Caco-2 (cell line): ENCODE measurements at regions not wholly inside any gene's neighbourhood (a gene's known extent, or its start where the extent isn't known, plus 50 kb on each side); places are given as distances from the start of the nearest gene placed in this dataset.

Experiments
- BruUV-seq: library from RNA; stranded (reverse); fragments of 400-500 nt; replicated peaks from 2 replicates; lab custom pipeline; 2021; lab: Mats Ljungman, UMichigan
- CTCF ChIA-PET: fragments of 300-600 bp; sonication (Branson Sonifier 250); formaldehyde crosslinking; loops from one replicate; lab custom pipeline; 2022; ENCODE audit warnings: antibody characterized with exemption; lab: Charles Lee
- POLR2A ChIA-PET: fragments of 300-600 bp; sonication (Branson Sonifier 250); formaldehyde crosslinking; loops from one replicate; lab custom pipeline; 2022; ENCODE audit warnings: antibody characterized with exemption; lab: Charles Lee
- DNase-seq, 2 experiments: peaks; one replicate each; pipeline versions ENCODE4 v3.0.0 to v3.0.0-alpha.2; 2020 to 2022
- H3K27me3 ChIP-seq: replicated peaks from 2 replicates; pipeline ENCODE4 v1.6.0; 2011; ENCODE audit warnings: low read length; ENCODE audit not compliant: control insufficient read depth, insufficient read depth
- H3K36me3 ChIP-seq: 2 replicates; pipeline ENCODE4 v1.5.1; 2011; ENCODE audit warnings: low read length; ENCODE audit not compliant: control insufficient read depth, insufficient read depth
- H3K4me1 ChIP-seq: fragments of 250-450 bp; sonication (Bioruptor Pico); 2 replicates; pipeline ENCODE4 v1.5.1; 2020; ENCODE audit warnings: mild to moderate bottlenecking
- H3K4me3 ChIP-seq: 2 replicates; pipeline ENCODE4 v1.5.1; 2011; ENCODE audit warnings: low read depth, mild to moderate bottlenecking, control low read depth, low read length
- H3K9me3 ChIP-seq: fragments of 250-450 bp; sonication (Bioruptor Pico); 2 replicates; pipeline ENCODE4 v1.5.1; 2020; ENCODE audit warnings: mild to moderate bottlenecking, moderate library complexity
- H3K27ac Mint-ChIP-seq: one replicate; pipeline ENCODE4 v1.8.0; 2022; ENCODE audit warnings: mixed read lengths; ENCODE audit not compliant: unreplicated experiment
- H3K27me3 Mint-ChIP-seq: one replicate; pipeline ENCODE4 v1.8.0; 2022; ENCODE audit warnings: mixed read lengths; ENCODE audit not compliant: insufficient read depth, unreplicated experiment
- H3K36me3 Mint-ChIP-seq: one replicate; pipeline ENCODE4 v1.8.0; 2022; ENCODE audit warnings: mild to moderate bottlenecking, mixed read lengths; ENCODE audit not compliant: insufficient read depth, unreplicated experiment
- H3K4me1 Mint-ChIP-seq: one replicate; pipeline ENCODE4 v1.8.0; 2022; ENCODE audit warnings: low read depth, mixed read lengths; ENCODE audit not compliant: unreplicated experiment
- H3K4me3 Mint-ChIP-seq: one replicate; pipeline ENCODE4 v1.8.0; 2022; ENCODE audit warnings: mild to moderate bottlenecking, moderate library complexity, mixed read lengths; ENCODE audit not compliant: unreplicated experiment
- H3K9me3 Mint-ChIP-seq: one replicate; pipeline ENCODE4 v1.8.0; 2022; ENCODE audit warnings: mixed read lengths; ENCODE audit not compliant: unreplicated experiment
- CTCF ChIP-seq, 2 experiments: fragments of 200-600 bp in 1 of 2; IDR thresholded peaks; 1 replicate in 1 of 2; 2 replicates in 1 of 2; pipeline versions ENCODE4 v1.5.1 to v1.8.0; 2011 to 2022; ENCODE audit warnings: antibody characterized with exemption in 1 of 2, control low read depth in 1 of 2, inconsistent platforms in 1 of 2, low read depth in 1 of 2, low read length in 1 of 2, mild to moderate bottlenecking in 1 of 2, moderate library complexity in 1 of 2; ENCODE audit not compliant: insufficient read depth in 1 of 2, severe bottlenecking in 1 of 2, unreplicated experiment in 1 of 2
- intact Hi-C: fragments of 100-400 bp; cut with micrococcal nuclease; formaldehyde crosslinking; loops from one replicate; pipeline ENCODE4 v1.10.0; 2022; ENCODE audit not compliant: unreplicated experiment

- BruUV-seq, result no TSS peak
- no peaks in the 10 kb centered on the region for H3K36me3 Mint-ChIP-seq
- intact Hi-C loops, result loop anchor here (1.0 to 10.0 kb wide), 5 partner anchors 69 to 353 kb away; no protein-coding TSS in a partner anchor
- H3K4me1 Mint-ChIP-seq, result no peaks in the 10 kb centered on the region
- peaks cover 6% of the 10 kb centered on the region for H3K9me3 Mint-ChIP-seq
- Histone ChIP-seq H3K4me1 (no peaks in the 10 kb centered on the region), H3K9me3 (no peaks in the 10 kb centered on the region), H3K4me3 (no peak overlapping the region), H3K27me3 (no peaks in the 10 kb centered on the region), H3K36me3 (no peaks in the 10 kb centered on the region)
- CTCF ChIA-PET, result interaction anchor here (0.6 to 1.5 kb wide), 4 partner anchors 11 to 538 kb away, joined by 3 to 8 read pairs (median 4); no protein-coding TSS in a partner anchor
- TF ChIP-seq CTCF (IDR thresholded peaks at IDR 0.05; ENCODE audit: insufficient read depth in 1 of 2, low read depth in 1 of 2, low read length in 1 of 2, severe bottlenecking in 1 of 2, unreplicated experiment in 1 of 2), result peak; percentile 70 to 79
- no peaks in the 10 kb centered on the region for H3K27me3 Mint-ChIP-seq
- POLR2A ChIA-PET, result no interaction called here
- no peak overlapping the region for H3K4me3 Mint-ChIP-seq
- DNase-seq, result peak; percentile 69 to 78
- H3K27ac Mint-ChIP-seq, result no peak overlapping the region
These were observed 411.5 kb upstream of the ZMIZ1 start for GRCh38 chr10:78657163-78657861.

GRCh38 chr10:78657862-78658165 lies 411.0 kb upstream of the ZMIZ1 start:
- H3K27me3 Mint-ChIP-seq, result no peaks in the 10 kb centered on the region
- no peaks in the 10 kb centered on the region for H3K4me1 ChIP-seq
- H3K36me3 Mint-ChIP-seq, result no peaks in the 10 kb centered on the region
- ChIA-PET POLR2A (no interaction called here), CTCF (interaction anchor here (0.6 to 1.5 kb wide), 4 partner anchors 11 to 538 kb away, joined by 3 to 8 read pairs (median 4); no protein-coding TSS in a partner anchor)
- TF ChIP-seq CTCF (IDR thresholded peaks at IDR 0.05; ENCODE audit: insufficient read depth in 1 of 2, low read depth in 1 of 2, low read length in 1 of 2, severe bottlenecking in 1 of 2, unreplicated experiment in 1 of 2), result no peak
- no peak overlapping the region for H3K4me3 ChIP-seq
- H3K27me3 ChIP-seq, result no peaks in the 10 kb centered on the region
- H3K27ac Mint-ChIP-seq, result no peak overlapping the region
- H3K36me3 ChIP-seq, result no peaks in the 10 kb centered on the region
- no peak overlapping the region for H3K4me3 Mint-ChIP-seq
- no TSS peak for BruUV-seq
- H3K9me3 Mint-ChIP-seq, result peaks cover 6% of the 10 kb centered on the region
- DNase-seq, result no peak
- H3K4me1 Mint-ChIP-seq, result no peaks in the 10 kb centered on the region
- intact Hi-C loops, result loop anchor here (1.0 to 10.0 kb wide), 5 partner anchors 69 to 353 kb away; no protein-coding TSS in a partner anchor
- no peaks in the 10 kb centered on the region for H3K9me3 ChIP-seq

GRCh38 chr10:78658645-78659597 lies 409.8 kb upstream of the ZMIZ1 start:
- intact Hi-C loops, result loop anchor here (5.0 to 10.0 kb wide), 3 partner anchors 137 to 354 kb away; no protein-coding TSS in a partner anchor

More at GRCh38 chr10:78658645-78659597, 409.8 kb upstream of the ZMIZ1 start:
- DNase-seq, result no peak
- ChIA-PET POLR2A (no interaction called here), CTCF (interaction anchor here (1.5 kb wide), 1 partner anchor 86 kb away, joined by 5 read pairs; no protein-coding TSS in a partner anchor)
- Histone ChIP-seq H3K4me1 (no peaks in the 10 kb centered on the region), H3K27me3 (no peaks in the 10 kb centered on the region), H3K9me3 (no peaks in the 10 kb centered on the region), H3K36me3 (no peaks in the 10 kb centered on the region), H3K4me3 (no peak overlapping the region)
- Mint-ChIP-seq H3K36me3 (no peaks in the 10 kb centered on the region), H3K27ac (no peak overlapping the region), H3K4me3 (no peak overlapping the region), H3K27me3 (no peaks in the 10 kb centered on the region), H3K4me1 (no peaks in the 10 kb centered on the region), H3K9me3 (peaks cover 2% of the 10 kb centered on the region)
- BruUV-seq, result no TSS peak
- no peak for TF ChIP-seq CTCF (IDR thresholded peaks at IDR 0.05; ENCODE audit: insufficient read depth in 1 of 2, low read depth in 1 of 2, low read length in 1 of 2, severe bottlenecking in 1 of 2, unreplicated experiment in 1 of 2)
